Gastrocnemius medialis (tissue), 4 donors: ENCODE measurements at regions not wholly inside any gene's neighbourhood (a gene's known extent, or its start where the extent isn't known, plus 50 kb on each side); places are given as distances from the start of the nearest gene placed in this dataset.

Experiments
- ATAC-seq, 2 donors: fragments of 150-250 bp; one replicate each; pipeline ENCODE4 v1.9.1; 2016
- DNase-seq, 2 donors: peaks; one replicate each; pipeline ENCODE4 v3.0.0-alpha.2; 2019
- H3K27ac ChIP-seq, 4 donors: fragments of 200-600 bp; sonication (generic); 1 replicate in 1 of 4; 2 replicates in 3 of 4; pipeline ENCODE4 v1.5.1; 2016 to 2018; ENCODE audit warnings: mild to moderate bottlenecking in 2 of 4, moderate library complexity in 1 of 4
- H3K27me3 ChIP-seq, 3 donors: fragments of 200-600 bp; sonication (generic) in 2 of 3; 1 replicate in 1 of 3; 2 replicates in 2 of 3; pipeline versions ENCODE4 v1.5.1 to v1.6.0; 2016 to 2019; ENCODE audit warnings: mild to moderate bottlenecking in 1 of 3, moderate library complexity in 1 of 3
- H3K36me3 ChIP-seq, 2 donors: fragments of 200-600 bp; sonication (generic) in 1 of 2; one replicate each; pipeline ENCODE4 v1.5.1; 2017 to 2018
- H3K4me1 ChIP-seq, 2 donors: fragments of 200-600 bp; sonication (generic) in 1 of 2; one replicate each; pipeline ENCODE4 v1.5.1; 2016 to 2017; ENCODE audit warnings: mild to moderate bottlenecking in 2 of 2
- H3K4me3 ChIP-seq, 4 donors: fragments of 200-600 bp; sonication (generic) in 3 of 4; 1 replicate in 1 of 4; 2 replicates in 3 of 4; pipeline ENCODE4 v1.5.1; 2016 to 2019; ENCODE audit warnings: mild to moderate bottlenecking in 2 of 4
- H3K9me3 ChIP-seq, 3 donors: fragments of 200-600 bp; sonication (generic) in 2 of 3; 1 replicate in 1 of 3; 2 replicates in 2 of 3; pipeline ENCODE4 v1.5.1; 2016 to 2019
- POLR2A ChIP-seq, 2 donors: fragments of 450-650 bp; IDR thresholded peaks; one replicate each; pipeline ENCODE4 v1.6.1; 2017; ENCODE audit warnings: antibody characterized with exemption in 2 of 2, mild to moderate bottlenecking in 2 of 2, moderate library complexity in 2 of 2
- in situ Hi-C, 4 donors: fragments of 200-750 bp; cut with MboI; loops; one replicate each; pipeline versions ENCODE4 v1.15.0 to v1.8.0; 2017; ENCODE audit warnings: low sequenced_read_pairs in 4 of 4
- intact Hi-C: fragments of 100-400 bp; cut with DNase I; formaldehyde crosslinking; loops from one replicate; pipeline ENCODE4 v1.15.1; 2023; ENCODE audit warnings: low total_unique reads
- TF ChIP-seq, protein P1 (sequence below), 5 experiments: fragments of 450-650 bp in 3 of 5; fragments of 200-600 bp in 2 of 5; sonication (generic) in 2 of 5; IDR thresholded peaks in 4 of 5; conservative IDR thresholded peaks in 1 of 5; 1 replicate in 4 of 5; 2 replicates in 1 of 5; pipeline ENCODE4 v1.5.1; 2016 to 2019; ENCODE audit warnings: antibody characterized with exemption in 5 of 5, mild to moderate bottlenecking in 3 of 5, moderate library complexity in 3 of 5

DNA sequence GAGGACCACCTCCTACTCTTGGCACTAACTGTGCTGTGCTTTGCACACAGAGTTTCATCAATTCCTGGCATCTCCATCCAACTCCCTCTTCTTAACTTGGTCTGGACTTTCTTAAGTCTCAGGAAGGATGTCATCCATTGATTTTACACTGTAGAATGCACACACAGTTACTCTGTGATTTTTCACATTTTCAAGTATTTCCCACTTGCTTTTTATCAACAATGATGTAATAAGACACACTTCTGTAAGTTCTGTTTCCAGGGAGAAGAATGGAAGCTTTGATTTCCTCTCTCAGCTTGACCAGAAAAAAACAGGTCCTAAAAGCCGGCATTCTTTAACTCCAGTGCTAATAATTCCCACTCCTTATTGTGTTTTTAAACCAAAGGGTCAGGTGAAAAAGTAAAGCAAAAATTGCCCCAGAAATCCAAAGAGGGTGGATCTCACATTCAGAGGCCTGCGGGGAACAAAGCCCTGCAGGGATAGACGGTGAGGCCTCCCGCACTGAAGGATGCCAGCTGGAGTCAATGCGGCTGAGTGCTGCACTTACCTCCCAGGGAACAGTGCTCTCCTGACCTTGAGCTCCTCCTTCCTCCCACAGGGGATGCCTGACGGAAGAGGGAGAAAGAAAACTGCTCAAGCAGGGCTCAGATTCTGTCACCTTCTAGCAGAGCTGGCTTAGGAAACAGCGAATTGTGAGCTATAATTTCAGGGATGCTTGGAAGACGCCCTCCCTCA is 83.1 kb downstream of the PDCL3 start:
- no peak for TF ChIP-seq POLR2A (IDR thresholded peaks at IDR 0.05)
- TF ChIP-seq, protein P1, sequence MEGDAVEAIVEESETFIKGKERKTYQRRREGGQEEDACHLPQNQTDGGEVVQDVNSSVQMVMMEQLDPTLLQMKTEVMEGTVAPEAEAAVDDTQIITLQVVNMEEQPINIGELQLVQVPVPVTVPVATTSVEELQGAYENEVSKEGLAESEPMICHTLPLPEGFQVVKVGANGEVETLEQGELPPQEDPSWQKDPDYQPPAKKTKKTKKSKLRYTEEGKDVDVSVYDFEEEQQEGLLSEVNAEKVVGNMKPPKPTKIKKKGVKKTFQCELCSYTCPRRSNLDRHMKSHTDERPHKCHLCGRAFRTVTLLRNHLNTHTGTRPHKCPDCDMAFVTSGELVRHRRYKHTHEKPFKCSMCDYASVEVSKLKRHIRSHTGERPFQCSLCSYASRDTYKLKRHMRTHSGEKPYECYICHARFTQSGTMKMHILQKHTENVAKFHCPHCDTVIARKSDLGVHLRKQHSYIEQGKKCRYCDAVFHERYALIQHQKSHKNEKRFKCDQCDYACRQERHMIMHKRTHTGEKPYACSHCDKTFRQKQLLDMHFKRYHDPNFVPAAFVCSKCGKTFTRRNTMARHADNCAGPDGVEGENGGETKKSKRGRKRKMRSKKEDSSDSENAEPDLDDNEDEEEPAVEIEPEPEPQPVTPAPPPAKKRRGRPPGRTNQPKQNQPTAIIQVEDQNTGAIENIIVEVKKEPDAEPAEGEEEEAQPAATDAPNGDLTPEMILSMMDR (IDR thresholded peaks at IDR 0.05 in 4 of 5, conservative IDR thresholded peaks at IDR 0.05 in 1 of 5), result no peak
- no peak for ATAC-seq
- intact Hi-C loops (no loop called here), in situ Hi-C loops (no loop called here)
- H3K4me3 ChIP-seq, result no peak overlapping the region
- H3K27ac ChIP-seq, result no peak overlapping the region
- no peak for DNase-seq
- H3K4me1 ChIP-seq, result no peaks in the 10 kb centered on the region
- H3K36me3 ChIP-seq, result no peaks in the 10 kb centered on the region
- no peaks in the 10 kb centered on the region for H3K27me3 ChIP-seq
- no peaks in the 10 kb centered on the region for H3K9me3 ChIP-seq

DNA sequence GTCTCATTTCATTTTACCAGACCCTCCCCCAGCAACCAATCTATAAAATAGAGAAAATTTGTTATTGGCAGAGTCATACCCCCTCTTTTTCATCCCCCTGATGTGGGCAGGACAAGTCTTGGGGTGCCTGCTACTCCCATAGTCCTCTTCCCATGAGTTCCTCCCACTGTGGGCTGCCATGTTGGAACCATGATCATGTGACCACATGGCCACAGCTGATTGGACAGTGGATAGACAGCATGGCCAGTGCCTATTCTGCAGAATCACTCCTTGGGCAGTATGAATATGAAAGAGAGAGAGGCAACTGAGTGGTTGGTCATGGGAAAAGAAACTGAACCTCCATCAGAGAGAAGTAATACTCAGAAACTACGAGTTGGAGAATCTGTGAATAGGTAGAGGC is 84.9 kb downstream of the PDCL3 start:
- Histone ChIP-seq H3K9me3 (no peaks in the 10 kb centered on the region), H3K36me3 (no peaks in the 10 kb centered on the region), H3K4me1 (no peaks in the 10 kb centered on the region), H3K4me3 (no peak overlapping the region), H3K27me3 (no peaks in the 10 kb centered on the region), H3K27ac (no peak overlapping the region)
- intact Hi-C loops (no loop called here), in situ Hi-C loops (no loop called here)
- no peak for TF ChIP-seq POLR2A (IDR thresholded peaks at IDR 0.05)
- TF ChIP-seq, protein P1 (IDR thresholded peaks at IDR 0.05 in 4 of 5, conservative IDR thresholded peaks at IDR 0.05 in 1 of 5), result no peak
- DNase-seq (no peak), ATAC-seq (no peak)

DNA sequence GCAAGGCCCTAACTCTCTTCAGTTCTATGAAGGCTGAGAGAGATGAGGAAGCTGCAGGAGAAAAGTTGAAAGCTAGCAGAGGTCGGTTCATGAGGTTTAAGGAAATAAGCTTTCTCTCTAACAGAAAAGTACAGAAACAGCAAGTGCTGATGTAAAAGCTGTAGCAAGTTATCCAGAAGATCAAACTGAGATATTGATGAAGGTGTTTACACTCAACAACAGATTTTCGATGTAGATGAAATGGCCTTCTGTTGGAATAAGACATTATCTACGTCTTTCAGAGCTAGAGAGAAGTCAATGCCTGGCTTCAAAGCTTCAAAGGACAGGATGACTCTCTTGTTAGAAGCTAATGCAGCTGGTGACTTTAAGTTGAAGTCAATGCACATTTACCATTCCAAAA is 87.4 kb downstream of the PDCL3 start:
- intact Hi-C loops, result no loop called here

DNA sequence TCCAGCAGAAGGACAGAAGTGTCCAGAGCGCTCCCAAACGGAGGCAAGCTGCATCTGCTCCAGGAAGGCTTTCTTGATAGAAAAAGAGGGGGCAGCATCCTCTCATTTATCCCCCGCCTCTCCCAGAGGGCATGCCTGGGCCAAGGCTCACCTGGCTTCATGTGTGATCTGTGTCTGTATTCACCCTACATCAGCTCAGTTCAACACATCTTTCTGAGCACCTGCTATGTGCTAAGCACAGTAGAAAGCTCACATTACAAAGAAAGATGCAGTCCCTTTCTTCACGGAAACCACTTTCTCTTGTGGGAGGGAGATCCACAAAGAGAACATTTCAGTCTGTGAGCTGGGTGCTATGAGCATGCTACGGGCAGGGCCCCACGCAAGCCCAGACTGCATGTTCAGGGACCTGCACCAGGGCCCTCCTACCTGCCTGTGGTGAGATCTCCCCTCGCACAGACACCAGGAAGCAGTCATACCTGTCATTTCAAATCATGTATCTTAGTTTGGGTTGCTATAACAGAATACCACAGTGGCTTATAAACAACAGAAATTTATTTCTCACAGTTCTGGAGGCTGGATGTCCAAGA is 90.7 kb downstream of the PDCL3 start:
- no peaks in the 10 kb centered on the region for H3K36me3 ChIP-seq
- no peaks in the 10 kb centered on the region for H3K4me1 ChIP-seq
- DNase-seq (no peak), ATAC-seq (no peak)
- TF ChIP-seq POLR2A (IDR thresholded peaks at IDR 0.05), result no peak
- TF ChIP-seq, protein P1 (IDR thresholded peaks at IDR 0.05 in 4 of 5, conservative IDR thresholded peaks at IDR 0.05 in 1 of 5), result no peak
- no peak overlapping the region for H3K4me3 ChIP-seq
- in situ Hi-C loops, result no loop called here
- no peaks in the 10 kb centered on the region for H3K27me3 ChIP-seq
- no peaks in the 10 kb centered on the region for H3K9me3 ChIP-seq
- no peak overlapping the region for H3K27ac ChIP-seq
- intact Hi-C loops, result no loop called here

More for the DNA sequence above, 87.4 kb downstream of the PDCL3 start:
- H3K27me3 ChIP-seq, result no peaks in the 10 kb centered on the region
- H3K27ac ChIP-seq, result no peak overlapping the region
- no peaks in the 10 kb centered on the region for H3K36me3 ChIP-seq
- ATAC-seq, result no peak
- H3K4me3 ChIP-seq, result no peak overlapping the region
- H3K9me3 ChIP-seq, result no peaks in the 10 kb centered on the region
- H3K4me1 ChIP-seq, result no peaks in the 10 kb centered on the region
- no peak for DNase-seq
- in situ Hi-C loops, result no loop called here
- TF ChIP-seq, protein P1 (IDR thresholded peaks at IDR 0.05 in 4 of 5, conservative IDR thresholded peaks at IDR 0.05 in 1 of 5), result no peak
- no peak for TF ChIP-seq POLR2A (IDR thresholded peaks at IDR 0.05)
